ENCODE measurements at regions not wholly inside any gene's neighbourhood (a gene's known extent, or its start where the extent isn't known, plus 50 kb on each side); places are given as distances from the start of the nearest gene placed in this dataset.

GRCh38 chr7:22662556-22663356 lies 64.2 kb upstream of the IL6 start:
- no peak for ATAC-seq (ENCODE audit: insufficient number of reproducible peaks, low FRiP score, low read depth)
- Histone ChIP-seq H3K27me3 (replicated peaks; ENCODE audit: insufficient read depth) (no peaks in the 10 kb centered on the region), H3K4me1 (ENCODE audit: control insufficient read depth in 1 of 2, low read depth in 2 of 2) (no peaks in the 10 kb centered on the region), H3K36me3 (no peaks in the 10 kb centered on the region), H3K27ac (no peak overlapping the region), H3K4me3 (no peak overlapping the region), H3K9me3 (no peaks in the 10 kb centered on the region)
- no peak for TF ChIP-seq CTCF (IDR thresholded peaks at IDR 0.05)
- DNase-seq (ENCODE audit: low spot score) = no peak

- no peak for ATAC-seq (ENCODE audit: insufficient number of reproducible peaks, low FRiP score, low read depth)
- no peak for DNase-seq (ENCODE audit: low spot score)
- H3K9me3 ChIP-seq = no peaks in the 10 kb centered on the region
These were observed 65.0 kb upstream of the IL6 start for GRCh38 chr7:22662036-22662435.

GRCh38 chr7:22660732-22661131 lies 66.3 kb upstream of the IL6 start:
- Histone ChIP-seq H3K4me1 (ENCODE audit: control insufficient read depth in 1 of 2, low read depth in 2 of 2) (no peaks in the 10 kb centered on the region), H3K36me3 (no peaks in the 10 kb centered on the region), H3K27me3 (replicated peaks; ENCODE audit: insufficient read depth) (no peaks in the 10 kb centered on the region), H3K4me3 (no peak overlapping the region), H3K9me3 (no peaks in the 10 kb centered on the region), H3K27ac (no peak overlapping the region)
- no peak for TF ChIP-seq CTCF (IDR thresholded peaks at IDR 0.05)
- ATAC-seq (ENCODE audit: insufficient number of reproducible peaks, low FRiP score, low read depth) (no peak), DNase-seq (ENCODE audit: low spot score) (no peak)

More at GRCh38 chr7:22662036-22662435, 65.0 kb upstream of the IL6 start:
- Histone ChIP-seq H3K27me3 (replicated peaks; ENCODE audit: insufficient read depth) (no peaks in the 10 kb centered on the region), H3K4me1 (ENCODE audit: control insufficient read depth in 1 of 2, low read depth in 2 of 2) (no peaks in the 10 kb centered on the region), H3K27ac (no peak overlapping the region), H3K4me3 (no peak overlapping the region), H3K36me3 (no peaks in the 10 kb centered on the region)
- no peak for TF ChIP-seq CTCF (IDR thresholded peaks at IDR 0.05)

- no peaks in the 10 kb centered on the region for H3K4me1 ChIP-seq (ENCODE audit: control insufficient read depth in 1 of 2, low read depth in 2 of 2)
- H3K4me3 ChIP-seq = no peak overlapping the region
- no peak for DNase-seq (ENCODE audit: low spot score)
- no peaks in the 10 kb centered on the region for H3K27me3 ChIP-seq (replicated peaks; ENCODE audit: insufficient read depth)
- ATAC-seq (ENCODE audit: insufficient number of reproducible peaks, low FRiP score, low read depth) = no peak
- no peak for TF ChIP-seq CTCF (IDR thresholded peaks at IDR 0.05)
- no peaks in the 10 kb centered on the region for H3K36me3 ChIP-seq
- H3K27ac ChIP-seq = no peak overlapping the region
- no peaks in the 10 kb centered on the region for H3K9me3 ChIP-seq
These were observed 66.7 kb upstream of the IL6 start for GRCh38 chr7:22660293-22660692.

GRCh38 chr7:22659741-22660140 lies 67.3 kb upstream of the IL6 start:
- no peak for TF ChIP-seq CTCF (IDR thresholded peaks at IDR 0.05)
- Histone ChIP-seq H3K27me3 (replicated peaks; ENCODE audit: insufficient read depth) (no peaks in the 10 kb centered on the region), H3K36me3 (no peaks in the 10 kb centered on the region), H3K9me3 (no peaks in the 10 kb centered on the region), H3K27ac (no peak overlapping the region), H3K4me3 (no peak overlapping the region), H3K4me1 (ENCODE audit: control insufficient read depth in 1 of 2, low read depth in 2 of 2) (no peaks in the 10 kb centered on the region)
- DNase-seq (ENCODE audit: low spot score) (no peak), ATAC-seq (ENCODE audit: insufficient number of reproducible peaks, low FRiP score, low read depth) (no peak)

All from thoracic aorta (tissue), 2 donors.